ENCODE measurements at regions not wholly inside any gene's neighbourhood (a gene's known extent, or its start where the extent isn't known, plus 50 kb on each side); places are given as distances from the start of the nearest gene placed in this dataset.
A peak's percentile ranks its signal among the peaks of the same experiment; 100 is the strongest.

DNA sequence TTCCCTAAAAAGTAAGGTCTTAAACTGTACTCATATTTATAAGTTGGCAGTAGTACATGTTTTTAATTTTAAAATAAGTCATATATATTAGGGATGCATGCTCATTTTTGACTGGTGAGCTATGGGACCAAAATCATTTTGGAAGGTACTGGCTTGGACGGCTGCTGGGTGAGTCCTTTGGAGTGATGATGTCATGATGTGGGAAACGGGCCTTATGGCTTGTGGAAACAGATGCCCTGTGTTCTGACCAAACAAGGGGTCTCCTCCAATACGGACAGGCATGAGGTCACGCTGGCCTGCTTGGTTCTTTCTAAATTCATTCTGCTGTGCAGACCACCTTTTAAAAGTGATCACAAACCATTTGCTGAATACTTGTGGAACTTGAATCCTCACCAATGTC is 109.2 kb upstream of the MGAT5 start:
- no peak for DNase-seq (ENCODE audit: low read depth)

DNA sequence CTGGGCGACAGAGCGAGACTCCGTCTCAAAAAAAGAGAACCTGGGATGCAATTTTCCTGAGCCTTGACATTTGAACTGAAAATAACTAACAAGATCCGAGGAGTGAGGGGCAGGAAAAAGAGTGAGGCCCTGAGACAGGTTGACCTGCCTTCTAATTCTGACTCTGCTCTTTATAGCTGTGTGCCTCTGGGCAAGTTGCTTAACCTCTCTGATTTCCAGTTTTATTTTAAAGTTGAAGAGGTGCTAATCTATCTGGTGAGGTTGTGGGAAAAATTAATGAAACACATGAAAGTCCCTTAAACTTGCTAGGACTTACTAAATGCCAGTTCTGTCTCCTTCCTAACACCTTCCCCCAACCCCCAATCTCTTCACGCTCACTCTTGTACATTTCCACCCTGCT is 108.4 kb upstream of the MGAT5 start:
- DNase-seq (ENCODE audit: low read depth): no peak

DNA sequence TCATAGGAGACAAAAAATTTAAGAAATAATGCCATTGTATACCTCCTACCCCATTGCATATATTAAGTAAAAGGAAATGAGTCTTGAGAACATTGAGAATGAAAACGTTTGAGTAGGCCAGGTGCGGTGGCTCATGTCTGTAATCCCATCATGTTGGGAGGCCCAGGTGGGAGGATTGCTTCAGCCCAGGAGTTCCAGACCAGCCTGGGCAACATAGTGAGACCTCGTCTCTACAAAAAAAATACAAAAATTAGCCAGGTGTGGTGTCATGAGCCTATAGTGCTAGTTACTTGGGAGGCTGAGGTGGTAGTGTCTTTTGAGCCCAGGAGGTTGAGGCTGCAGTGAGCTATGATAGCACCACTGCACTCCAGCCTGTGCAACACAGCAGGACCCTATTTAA is 107.7 kb upstream of the MGAT5 start:
- no peak for DNase-seq (ENCODE audit: low read depth)

DNA sequence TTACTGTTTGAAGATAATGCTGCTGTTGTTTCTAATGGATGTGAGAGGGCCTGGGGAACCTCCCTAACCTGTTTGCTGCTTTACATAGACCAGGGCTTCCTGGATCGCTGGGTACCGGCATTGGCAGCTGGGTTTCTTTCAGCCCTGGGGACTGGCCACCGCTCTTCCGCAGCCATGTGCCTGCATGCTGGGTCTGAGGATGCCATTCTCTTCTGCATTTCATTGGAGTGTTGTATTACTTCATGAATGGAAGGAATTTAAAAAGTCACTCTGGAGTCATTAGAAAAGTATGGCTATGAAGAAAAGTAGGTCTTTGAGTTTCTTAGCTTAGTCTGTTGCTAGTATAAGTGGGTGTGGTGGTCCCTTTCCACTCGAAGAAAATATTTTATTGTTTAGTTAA is 107.3 kb upstream of the MGAT5 start:
- peak; percentile 30 for DNase-seq (ENCODE audit: low read depth)

DNA sequence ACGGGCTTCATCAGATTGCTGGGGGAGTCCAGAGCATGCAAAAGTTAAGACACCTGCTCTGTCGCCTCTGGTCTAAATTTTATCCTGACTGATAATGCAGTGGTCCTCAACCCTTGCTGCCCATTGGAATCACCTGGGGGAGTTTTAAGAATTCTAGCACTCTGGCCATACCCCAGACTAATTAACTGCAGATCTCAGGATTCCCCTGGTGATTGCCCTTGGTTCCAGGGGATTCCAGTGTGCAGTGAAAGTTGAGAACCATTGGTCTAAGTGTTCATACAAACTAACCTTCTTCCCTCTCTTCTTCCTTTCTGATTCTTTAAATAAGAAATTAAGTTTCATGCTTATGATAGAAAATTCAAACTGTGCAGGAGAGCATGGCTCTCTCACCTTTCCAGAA is 105.7 kb upstream of the MGAT5 start:
- DNase-seq (ENCODE audit: low read depth): no peak

DNA sequence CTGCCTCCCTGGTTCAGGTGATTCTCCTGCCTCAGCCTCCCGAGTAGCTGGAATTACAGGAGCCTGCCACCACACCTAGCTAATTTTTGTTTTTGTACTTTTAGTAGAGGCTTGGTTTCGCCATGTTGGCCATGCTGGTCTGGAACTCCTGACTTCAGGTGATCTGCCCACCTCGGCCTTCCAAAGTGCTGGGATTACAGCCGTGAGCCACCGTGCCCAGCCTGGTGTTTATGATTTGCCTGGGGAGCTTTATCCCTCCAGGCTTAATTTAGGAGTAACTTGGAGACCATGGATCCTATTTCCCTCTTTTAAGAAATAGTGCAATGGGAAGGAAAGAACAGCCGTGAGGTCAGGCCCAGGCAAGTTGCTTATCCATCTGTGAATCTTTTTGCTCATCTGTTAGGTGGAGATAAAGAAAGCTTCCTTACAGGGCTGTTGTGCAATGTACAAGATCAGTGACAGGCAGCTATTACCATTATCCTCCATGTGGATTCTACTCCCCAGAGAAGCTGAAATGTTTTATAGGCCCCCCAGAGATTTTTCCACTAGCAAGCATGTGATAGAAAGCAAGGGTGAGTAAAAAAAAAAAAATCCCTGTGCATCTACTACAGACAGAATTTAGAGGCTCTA is 104.9 kb upstream of the MGAT5 start:
- no peak for DNase-seq (ENCODE audit: low read depth)

DNA sequence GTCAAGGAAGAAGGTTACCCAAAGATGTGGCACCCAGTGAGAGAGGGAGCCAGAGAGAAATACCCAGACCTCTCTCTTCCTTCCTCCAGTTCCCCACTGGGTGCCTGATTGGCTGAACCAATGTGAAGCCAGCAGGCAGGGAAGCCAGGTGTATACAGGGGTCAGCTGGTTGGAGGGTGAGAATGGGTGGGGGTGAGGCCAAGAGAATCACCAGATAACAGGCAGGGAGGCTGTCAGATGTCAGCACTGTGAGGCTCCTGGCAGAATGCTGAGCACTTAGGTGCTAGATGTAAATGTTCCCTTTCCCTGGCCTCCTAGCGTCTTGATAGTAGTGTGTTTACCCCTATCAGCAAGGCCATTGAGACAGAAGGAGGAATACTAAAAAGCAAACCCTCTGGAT is 104.0 kb upstream of the MGAT5 start:
- no peak for DNase-seq (ENCODE audit: low read depth)

DNA sequence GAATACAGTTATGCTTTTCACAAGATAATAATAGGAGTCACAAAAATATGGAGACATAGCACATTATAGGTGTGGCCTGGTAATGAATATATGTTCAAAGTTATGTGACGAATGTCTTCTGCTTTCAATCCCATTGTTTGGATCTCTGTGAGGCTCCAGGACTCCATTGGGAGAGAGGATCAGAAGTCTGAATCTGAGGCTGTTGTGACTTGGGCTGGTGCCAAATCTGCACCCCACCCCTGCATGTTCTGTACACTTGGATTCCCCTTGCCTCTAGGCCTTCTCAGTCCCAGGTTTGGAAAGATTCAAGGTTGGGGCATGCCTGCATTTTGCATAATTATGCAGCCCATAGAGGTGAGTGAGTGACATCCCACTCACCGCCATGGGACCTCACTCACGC is 103.1 kb upstream of the MGAT5 start:
- no peak for DNase-seq (ENCODE audit: low read depth)

DNA sequence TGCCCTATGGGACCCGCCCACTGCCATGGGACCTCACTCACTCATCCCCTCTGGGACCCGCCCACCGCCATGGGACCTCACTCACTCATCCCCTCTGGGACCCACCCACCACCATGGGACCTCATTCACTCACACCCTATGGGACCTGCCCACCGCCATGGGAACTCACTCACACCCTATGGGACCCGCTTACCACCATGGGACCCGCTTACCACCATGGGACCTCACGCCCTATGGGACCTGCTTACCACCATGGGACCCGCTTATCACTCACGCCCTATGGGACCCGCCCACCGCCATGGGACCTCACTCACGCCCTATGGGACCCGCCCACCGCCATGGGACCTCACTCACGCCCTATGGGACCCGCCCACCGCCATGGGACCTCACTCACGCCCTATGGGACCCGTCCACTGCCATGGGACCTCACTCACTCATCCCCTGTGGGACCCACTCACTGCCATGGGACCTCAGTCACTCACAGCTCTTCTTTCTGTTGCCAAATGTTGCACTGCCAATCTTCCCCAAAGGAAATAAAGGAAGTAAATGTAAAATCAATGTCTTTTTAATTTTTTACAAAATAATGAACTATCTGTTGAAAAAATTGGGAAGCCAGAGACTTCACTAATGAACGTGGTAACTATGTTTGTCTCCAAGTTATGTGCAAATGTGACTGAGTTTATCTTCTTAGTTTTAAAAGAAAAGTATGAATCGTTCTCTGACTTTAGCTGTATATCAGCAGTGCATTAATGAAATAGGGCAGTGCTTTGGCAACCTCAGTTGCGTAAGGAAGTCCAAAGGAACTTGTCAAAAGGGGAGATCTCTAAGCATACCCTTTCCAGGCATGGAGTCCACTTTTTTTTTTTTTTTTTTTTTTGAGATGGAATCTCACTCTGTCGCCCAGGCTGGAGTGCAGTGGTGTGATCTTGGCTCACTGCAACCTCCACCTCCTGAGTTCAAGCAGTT is 101.5 kb upstream of the MGAT5 start:
- DNase-seq (ENCODE audit: low read depth): no peak

DNA sequence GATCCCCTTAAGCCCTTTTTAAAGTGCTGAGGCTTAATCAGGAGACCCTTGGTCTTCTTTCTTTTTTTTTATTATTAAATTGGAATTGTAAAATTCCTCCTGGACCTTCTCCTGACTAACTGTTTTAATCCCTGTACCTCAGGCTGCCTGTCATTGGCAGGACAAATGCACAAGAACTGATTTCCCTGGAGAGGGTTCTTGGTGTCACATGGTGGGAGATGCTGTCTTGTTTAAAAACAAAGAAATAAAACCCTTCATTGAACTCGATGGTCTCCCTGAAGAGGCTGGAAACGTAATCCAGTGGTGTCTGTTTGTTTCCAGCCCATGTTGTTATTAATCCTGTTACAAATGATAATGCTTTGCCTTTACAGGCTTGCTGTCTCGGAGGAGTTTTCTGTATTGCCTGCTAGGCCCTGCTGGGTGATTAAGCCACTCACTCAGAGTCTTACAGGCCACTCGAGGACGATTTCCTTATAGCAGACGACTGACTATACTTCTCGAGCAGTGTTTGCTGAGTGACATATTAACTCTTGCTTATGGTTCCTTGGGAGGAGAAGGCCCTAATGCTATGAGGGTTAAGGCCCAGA is 100.5 kb upstream of the MGAT5 start:
- DNase-seq (ENCODE audit: low read depth): no peak

DNA sequence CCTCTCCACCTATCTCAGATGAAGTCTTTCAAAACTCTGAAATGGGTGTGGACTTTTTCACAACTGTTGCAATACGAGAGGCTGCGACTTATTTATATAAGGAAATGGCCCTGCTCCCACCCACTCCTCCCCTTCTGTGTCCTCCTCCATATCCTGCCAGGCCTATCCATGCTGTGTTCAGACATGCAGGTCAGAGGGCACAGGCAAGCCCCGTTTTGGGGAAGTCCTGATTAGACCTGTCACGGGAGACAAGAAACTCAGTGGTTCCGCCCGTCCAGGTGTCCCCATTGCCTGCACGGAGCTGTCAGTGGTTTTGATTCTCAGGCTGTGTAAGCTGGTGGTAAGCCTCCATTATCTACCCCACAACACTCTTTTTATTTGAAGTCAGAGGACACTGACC is 99.6 kb upstream of the MGAT5 start:
- DNase-seq (ENCODE audit: low read depth): no peak

DNA sequence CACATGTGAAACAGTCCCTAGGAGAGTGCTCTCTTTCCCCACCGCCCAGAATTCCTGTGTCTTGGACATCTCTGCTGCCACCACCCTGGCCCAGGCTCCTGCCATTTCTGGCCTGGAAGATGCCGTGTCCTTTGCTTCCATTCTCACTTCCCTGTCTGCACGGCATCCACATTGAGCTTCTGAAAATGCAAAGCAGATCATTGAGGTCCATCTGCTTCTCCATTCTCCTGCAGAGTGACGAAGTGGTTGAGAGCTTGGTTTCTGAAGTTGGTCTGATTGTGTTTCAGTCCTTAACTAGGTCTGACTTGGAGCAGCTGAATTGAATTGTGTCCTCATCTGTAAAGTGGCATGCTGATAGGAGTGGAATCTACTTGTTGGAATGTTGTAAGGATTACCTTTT is 98.7 kb upstream of the MGAT5 start:
- no peak for DNase-seq (ENCODE audit: low read depth)

DNA sequence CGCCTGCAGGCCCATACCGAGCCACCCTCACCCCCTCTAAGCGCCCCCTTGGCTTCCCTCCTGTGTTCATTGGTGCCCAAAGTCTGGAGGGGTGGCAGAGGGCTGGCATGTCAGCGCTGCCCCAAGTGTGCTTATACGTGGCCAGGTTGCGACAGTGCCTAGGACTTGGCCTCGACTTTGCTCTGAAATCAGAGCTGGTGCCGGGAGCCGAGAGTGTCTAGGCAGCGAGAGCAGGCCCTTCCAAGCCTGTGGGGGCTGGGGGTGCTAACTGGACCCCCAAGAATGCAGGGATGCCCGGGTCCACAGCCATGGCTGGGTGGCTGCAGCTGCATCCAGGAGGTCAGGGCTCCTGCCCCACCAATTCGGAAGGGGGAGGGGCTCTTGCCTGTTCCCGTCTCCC is 95.6 kb upstream of the MGAT5 start:
- DNase-seq (ENCODE audit: low read depth): no peak

DNA sequence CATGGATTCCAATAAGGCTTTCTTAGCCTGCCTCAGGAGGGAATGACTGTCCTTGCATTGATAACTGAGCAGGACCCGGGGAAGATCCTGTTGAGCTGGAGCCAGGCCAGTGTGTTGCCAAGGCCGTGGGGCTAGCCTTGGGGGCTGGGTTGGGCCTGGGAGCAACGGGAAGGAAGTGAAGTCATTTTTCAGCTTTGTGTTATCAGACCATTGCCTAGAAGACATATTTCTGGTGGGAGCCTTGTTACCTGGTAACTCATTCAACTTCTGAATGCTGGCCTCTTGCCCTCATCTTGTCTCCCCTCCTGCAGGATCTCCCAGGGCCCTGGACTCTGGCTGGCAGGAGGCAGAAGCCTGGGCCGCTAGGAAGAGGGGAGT is 92.7 kb upstream of the MGAT5 start:
- DNase-seq (ENCODE audit: low read depth): no peak

DNA sequence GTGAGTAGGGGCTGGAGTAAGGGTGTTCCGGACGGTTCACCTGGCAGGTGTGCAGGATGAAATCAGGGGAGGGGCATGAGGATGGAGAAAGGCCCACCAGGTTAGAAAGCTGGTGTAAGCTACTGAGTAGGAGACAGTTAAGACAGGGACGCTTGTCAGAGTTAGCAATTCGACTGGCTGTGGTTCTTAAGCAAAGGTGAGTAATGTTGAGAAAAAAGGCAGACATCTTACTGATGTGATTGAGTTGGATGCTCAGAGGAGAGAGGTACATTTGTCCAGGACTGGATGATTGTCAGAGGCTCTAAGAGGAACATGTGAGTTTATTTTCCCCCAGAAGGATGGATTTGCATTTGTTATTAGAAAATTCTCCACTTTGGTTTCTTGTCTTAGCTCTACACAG is 90.5 kb upstream of the MGAT5 start:
- DNase-seq (ENCODE audit: low read depth): no peak

DNA sequence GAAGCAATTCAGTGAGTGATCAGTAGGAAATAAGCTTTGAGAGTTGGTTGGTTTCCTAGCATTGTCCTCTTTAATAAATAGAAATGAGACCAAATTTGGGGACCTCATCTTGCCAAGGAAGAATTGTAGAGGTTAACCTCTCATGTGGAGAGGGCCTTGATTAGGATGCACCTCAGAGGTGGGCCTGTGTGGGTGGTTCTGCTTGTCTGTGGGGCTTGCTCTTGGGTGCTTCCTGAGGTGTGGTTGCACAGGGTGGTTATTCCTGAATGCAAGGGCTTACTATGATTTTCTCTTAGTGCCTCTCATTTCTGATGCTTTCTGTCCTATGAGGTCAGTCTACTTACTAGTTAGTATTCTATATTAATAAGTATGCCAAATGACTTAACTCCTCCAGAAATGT is 89.6 kb upstream of the MGAT5 start:
- DNase-seq (ENCODE audit: low read depth): no peak

DNA sequence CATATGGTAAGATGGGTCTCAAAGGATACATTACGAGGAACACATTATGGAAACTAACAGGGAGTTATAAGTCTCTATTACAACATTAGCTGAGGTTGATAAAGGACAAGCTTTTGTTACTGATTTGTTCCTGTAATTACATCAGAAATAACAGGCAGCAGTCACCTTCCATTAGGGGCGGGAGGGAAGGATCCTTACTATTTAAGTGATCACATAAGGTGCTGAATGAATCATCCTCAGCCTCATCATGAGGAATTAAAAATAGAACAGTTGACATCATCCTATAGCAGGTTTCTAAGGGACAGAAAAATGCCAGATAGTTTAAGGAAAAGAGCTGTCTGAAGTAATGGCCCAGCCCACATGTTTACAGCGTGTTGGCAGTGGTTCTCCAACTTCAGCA is 86.9 kb upstream of the MGAT5 start:
- no peak for DNase-seq (ENCODE audit: low read depth)

DNA sequence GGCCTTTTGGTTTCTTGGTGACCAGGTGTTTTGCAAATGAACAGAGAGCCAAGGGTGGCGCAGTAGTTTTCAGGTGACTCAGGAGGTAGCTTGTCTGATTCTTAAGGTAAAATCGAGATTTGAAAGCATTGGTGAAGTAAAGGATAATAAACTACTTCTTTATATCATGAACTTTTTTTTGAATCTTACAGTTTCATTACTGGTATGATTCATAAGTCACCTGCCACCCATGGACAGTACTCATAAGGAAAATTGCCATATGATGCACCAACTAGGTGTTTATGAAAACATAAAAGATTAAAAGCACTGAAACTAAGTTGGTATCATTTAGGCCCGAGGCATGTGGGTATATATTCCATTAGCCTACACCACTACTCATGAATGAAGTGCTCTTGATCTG is 84.1 kb upstream of the MGAT5 start:
- DNase-seq (ENCODE audit: low read depth): no peak

DNA sequence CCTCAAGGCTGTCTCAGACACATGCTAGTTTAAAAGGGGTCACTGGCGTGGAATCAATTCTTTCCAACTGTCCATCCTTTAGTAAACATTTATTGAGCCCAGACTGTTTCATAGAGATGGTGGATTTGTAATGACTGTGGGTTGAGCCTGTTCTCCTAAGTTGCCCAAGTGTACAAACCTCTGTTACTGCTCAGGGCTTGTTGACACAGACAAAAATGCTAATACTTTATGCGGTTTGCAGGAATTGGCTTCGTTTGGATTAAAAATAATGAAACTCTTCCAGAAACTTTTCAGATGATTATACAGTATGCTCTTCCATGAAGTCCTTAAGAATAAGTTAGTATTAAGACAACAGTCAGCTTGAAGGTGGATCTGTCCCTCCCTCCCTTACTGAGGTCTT is 83.6 kb upstream of the MGAT5 start:
- DNase-seq (ENCODE audit: low read depth): no peak

DNA sequence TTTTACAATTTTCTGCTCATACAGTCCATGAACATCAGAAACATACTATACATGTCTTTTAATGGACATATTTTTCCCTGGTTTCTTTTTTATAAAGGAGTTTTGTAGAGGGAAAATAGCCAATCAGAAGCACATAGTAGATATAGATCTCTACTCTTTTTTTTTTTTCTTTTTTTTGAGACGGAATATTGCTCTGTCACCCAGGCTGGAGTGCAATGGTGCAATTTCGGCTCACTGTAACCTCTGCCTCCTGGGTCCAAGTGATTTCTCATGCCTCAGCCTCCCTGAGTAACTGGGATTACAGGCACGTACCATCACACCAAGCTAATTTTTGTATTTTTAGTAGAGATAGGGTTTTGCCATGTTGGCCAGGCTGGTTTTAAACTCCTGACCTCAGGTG is 83.2 kb upstream of the MGAT5 start:
- DNase-seq (ENCODE audit: low read depth): no peak

DNA sequence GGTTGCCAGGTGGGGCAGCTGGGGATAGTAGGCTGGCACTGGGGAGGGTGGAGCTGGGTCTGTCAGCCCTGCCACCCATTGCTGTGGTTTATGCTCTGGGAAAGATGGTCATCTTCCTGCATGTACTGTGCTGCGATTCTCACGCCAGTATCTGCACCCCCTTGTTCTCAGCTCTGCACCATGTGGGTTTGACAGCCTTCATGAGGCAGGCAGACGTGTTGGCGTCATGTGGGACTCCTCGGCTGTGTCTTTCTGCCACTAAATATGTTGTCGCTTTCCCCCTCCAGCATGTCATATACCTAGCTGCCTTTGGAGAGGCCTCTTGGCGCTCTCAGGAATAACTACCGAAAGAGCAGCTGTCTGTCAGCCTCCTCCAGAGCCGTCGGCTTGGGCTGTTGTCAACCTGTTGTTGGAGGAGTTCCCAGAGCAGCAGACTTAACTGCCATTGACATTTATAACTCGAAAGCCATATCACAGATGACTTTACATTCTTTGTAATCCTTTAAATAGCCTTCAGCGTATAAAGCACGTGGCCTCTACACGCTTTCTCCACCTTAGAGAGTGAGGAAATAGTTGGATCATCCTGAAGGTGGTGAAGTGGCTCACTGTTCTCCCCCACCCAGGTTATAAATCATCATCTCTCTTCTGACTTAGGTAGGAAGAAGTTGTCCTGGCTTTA is 80.4 kb upstream of the MGAT5 start:
- no peak for DNase-seq (ENCODE audit: low read depth)

DNA sequence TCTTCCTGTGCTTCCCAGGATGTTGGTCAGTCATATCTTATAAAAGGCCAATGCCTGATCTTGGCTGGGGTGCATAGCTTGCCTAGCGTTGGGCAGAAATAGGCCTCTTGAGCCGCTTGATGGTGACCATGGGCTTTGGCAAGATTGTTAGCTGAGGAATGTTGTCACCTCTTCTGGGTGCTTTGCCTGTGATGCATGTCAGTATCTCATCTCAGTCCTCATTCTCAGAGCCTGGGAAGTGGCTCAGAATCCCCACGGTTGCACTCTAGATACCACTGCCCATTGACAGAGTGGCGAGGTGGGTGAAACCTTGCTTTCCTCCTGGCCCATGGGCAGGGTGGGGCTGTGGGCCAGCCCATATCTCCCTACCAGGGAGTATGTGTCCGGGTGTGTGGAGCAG is 79.2 kb upstream of the MGAT5 start:
- DNase-seq (ENCODE audit: low read depth): no peak

DNA sequence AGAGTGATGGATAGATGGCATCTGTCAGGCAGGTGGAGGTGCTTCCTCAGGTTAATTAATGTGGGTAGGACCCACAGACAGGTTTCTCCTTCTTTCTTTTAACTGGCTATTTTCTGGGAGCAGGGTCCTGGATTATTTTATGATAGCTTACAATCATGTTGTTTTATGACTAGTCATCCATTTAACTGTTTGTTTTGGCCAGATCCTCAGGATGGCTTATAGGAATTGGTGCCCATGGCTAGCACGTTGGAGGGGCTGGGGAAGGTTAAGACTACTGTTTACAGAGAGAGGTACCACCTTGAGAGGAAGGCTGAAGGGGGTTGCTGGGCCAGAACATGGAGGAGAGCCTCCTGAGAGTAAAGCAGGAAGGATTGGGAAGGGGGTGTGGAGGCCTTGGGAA is 78.0 kb upstream of the MGAT5 start:
- no peak for DNase-seq (ENCODE audit: low read depth)

All from non-pigmented ciliary epithelial cell (primary cell).